HG03354 (cell line): ENCODE measurements at regions not wholly inside any gene's neighbourhood (a gene's known extent, or its start where the extent isn't known, plus 50 kb on each side); places are given as distances from the start of the nearest gene placed in this dataset.
"Not testable (repeated sequence)": the region's sequence is repeated elsewhere in the genome, so short reads cannot be mapped to it uniquely, and the experiment has no call there.

Experiments
- ATAC-seq: cut with Tn5 transposase; IDR thresholded peaks from one replicate; pipeline ENCODE4 v1.9.1; 2021; ENCODE audit warnings: mild to moderate bottlenecking; ENCODE audit not compliant: unreplicated experiment, poor library complexity, severe bottlenecking

- no peak for ATAC-seq
Measured at GRCh38 chr1:172939475-172939874, 111.3 kb downstream of the TNFSF18 start.

GRCh38 chr1:172940174-172940855 is 110.4 kb downstream of the TNFSF18 start:
- no peak for ATAC-seq

DNA sequence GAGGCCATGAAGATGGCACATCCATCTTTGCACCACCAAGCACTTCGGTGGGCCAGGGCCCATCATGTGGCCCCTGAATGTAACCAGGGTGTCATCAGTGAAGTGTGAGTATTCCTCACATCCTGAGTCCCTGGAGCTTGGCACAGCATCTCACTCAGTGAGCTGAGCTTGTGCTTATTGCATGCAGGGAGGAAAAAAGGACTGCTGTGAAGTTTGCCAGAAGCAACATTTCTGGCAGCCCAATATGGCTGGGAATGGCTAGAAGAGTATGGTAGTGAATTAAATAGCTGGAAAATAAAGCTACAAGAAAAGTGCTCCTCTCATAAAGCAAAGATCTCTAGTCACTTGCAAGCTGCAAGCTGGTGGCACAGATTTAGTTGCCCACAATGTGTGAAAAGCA is 109.3 kb downstream of the TNFSF18 start:
- ATAC-seq, result no peak

DNA sequence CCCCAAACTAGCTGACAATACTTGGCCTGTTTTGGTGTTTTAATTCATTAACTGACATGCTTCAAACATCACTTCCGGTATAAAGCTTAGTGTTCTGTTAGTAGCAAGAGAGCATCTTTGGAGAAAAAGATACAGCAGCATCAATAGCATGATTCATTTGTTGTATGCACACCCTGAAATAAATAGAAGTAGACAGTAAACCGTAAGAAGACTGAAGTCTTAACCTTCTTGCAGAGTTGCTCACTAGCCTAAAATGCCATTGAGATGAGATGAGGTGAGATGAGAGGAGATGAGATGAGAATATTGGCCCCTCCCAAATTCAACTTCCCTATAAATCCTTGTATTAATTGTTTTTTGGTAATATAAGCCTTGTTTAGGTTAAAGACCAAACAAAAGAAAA is 108.8 kb downstream of the TNFSF18 start:
- ATAC-seq, result no peak

DNA sequence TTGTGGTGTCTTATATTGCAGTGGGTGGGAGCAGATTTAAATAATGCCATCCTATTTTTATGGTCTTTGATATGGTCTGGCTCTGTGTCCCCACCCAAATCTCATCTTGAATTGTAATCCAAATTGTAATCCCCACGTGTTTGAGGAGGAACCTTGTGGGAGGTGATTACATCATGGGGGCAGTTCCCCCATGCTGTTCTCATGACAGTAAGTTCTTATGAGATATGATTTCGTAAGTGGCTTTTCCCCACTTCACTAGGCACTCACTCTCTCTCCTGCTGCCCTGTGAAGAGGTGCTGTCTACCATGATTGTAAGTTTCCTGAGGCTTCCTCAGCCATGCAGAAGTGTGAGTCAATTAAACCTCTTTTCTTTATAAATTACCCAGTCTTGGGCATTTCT is 107.6 kb downstream of the TNFSF18 start:
- ATAC-seq, result not testable (repeated sequence)

DNA sequence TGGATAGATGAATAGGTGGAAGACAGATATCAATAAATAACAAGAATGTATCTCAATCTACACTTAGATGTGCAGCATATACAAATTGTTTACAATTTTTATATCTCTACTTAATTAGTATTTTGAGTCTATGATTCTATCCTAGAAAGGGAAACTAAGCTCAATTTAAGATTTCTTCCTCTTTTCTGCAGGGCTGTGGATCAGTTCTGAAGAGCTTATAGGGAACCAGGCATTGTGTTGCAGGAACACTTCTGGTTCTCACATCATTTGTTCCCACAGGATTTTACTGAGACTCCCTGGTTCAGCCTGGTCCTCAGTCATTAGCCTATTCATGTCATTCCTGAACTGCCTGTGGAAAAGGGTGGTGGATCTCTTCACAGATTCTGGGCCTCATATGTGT is 105.8 kb downstream of the TNFSF18 start:
- no peak for ATAC-seq

- no peak for ATAC-seq
Measured at GRCh38 chr1:172946814-172947507, 103.8 kb downstream of the TNFSF18 start.

DNA sequence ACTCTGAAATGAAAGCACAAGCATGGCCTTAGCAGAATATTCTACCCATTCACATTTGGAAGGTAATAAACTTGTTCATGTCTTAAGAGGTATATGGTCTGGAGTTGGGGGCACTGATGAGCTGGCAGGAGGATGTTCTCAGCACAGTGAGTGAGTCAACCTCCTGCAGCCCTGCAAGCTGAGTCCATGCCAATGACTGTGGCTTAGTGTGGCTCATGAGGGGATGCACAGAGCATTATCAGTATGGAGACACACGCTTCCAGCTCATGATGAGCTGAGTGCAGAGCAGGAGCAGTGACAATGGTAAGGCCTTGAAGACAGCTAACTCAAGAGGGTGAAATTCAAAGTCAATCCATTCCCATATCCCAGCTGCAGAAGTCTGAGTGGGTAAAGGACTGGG is 102.3 kb downstream of the TNFSF18 start:
- ATAC-seq, result no peak

DNA sequence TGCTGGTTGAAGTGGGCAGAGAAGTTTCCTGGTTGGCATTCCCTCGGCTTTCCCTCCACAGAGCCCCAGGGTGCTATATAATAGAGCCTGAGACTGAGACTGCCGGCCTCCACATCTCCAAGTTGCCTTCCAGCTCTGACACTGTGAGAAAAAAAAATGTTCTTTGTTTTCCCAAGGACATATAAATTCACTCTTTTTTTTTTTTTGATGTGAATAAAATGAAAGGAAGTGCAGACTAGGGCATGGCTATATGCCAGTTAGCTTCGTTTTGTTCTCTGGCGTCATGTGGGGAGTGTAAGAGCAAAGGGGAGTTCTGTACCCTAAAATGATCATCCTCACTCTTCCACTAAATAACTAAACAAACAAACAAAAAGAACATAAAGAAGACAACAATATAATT is 101.6 kb downstream of the TNFSF18 start:
- no peak for ATAC-seq

DNA sequence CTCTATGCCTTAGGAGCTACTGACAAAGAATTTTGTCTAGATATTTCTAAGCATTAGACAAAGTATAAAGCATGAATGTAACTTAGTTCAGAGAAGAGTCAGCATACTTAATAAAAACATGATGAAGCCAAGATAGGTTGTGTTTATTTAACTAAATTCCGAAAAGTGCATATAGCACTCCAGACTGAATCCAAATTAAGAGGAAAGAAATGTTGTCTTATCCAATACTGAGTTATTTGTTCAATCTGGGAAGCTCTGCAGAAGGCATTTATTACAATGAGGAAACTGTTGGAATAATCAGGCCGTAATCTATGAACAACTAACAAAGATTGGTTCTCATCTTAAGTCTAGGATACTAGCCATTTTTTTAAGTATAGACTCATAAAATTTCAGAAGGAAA is 100.2 kb downstream of the TNFSF18 start:
- no peak for ATAC-seq

DNA sequence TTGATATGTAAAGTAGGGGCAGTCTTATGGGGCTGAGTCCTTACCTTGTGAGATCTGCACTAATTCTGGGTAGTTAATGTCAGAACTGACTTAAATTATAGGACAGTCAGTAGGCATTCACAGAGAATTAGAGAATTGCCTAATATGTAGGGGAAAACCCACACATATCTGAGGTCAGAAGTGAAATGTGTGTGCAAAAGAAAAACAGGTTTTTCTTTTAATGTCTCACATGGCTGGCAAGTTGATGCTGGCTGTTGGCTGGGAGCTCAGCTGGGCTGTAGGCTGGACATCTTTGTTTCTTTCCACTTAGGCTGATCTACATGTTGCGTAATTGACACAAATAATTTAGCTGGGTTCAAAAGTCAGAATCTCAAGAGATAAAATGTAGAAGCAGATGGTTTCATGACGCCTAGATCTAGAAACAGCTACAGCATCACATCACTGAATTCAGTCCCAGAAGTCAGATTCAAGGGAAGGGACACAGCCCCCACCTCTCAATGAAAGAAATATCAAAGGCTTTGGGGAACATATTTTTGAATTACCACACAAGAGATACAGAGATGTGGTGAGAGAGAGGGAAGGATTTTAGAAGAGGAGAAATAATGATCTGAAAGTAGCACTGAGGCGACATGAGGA is 98.9 kb downstream of the TNFSF18 start:
- no peak for ATAC-seq

GRCh38 chr1:172952516-172952915 is 98.2 kb downstream of the TNFSF18 start:
- ATAC-seq, result no peak

DNA sequence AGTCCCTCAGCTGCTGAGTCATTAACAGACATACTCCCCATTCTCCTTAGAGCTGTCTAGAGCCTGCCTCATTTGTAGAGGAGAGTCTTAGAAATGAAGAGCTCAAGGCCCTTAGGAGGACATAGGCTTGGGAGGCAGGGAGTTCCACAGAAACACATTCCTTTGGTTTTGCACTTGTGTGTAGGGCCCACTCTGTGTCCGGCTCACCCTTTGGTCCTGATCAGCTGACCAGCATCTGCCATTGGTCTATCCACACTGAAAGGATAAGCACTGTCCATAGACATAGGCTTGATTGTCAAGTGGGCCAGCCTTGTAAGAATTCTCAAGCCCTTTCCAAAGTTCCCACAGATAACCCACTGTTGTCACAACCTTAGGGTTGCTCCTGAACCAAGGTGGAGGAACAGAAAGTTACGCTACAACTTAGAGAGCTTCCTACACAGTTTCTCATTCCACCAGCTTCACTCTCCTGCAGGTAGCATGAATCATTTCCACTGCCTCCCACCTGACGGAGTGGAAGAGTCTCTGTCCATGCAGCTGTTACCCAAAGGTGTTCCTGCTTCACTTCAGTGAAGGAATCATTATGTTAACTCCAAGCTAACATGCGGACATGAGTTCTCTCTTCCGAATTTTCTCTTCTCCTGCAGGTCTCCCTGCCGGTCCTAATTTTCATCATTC is 96.1 kb downstream of the TNFSF18 start:
- ATAC-seq, result no peak

GRCh38 chr1:172955161-172955815 is 95.5 kb downstream of the TNFSF18 start:
- no peak for ATAC-seq

GRCh38 chr1:172956871-172957270 is 93.9 kb downstream of the TNFSF18 start:
- no peak for ATAC-seq

GRCh38 chr1:172957491-172957890 is 93.2 kb downstream of the TNFSF18 start:
- no peak for ATAC-seq

GRCh38 chr1:172959571-172959970 is 91.2 kb downstream of the TNFSF18 start:
- no peak for ATAC-seq

DNA sequence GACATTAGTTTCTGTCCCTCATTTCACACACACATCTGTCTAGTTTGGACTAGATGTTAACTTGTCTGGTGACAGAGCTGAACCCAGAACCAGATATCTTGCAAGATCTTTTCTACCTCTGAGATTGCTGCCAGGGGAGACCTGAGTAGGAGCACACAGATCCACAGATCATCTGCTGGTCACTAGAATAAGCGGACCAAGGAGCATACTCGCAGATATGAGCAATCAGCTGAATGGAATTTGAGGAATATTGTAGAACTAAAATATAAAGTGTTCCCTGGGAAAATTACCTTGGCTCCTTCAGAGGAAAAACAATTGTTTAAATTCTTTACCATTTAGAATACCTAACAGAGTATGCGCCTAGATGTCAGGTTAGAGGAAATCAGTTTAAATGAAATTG is 90.7 kb downstream of the TNFSF18 start:
- no peak for ATAC-seq

DNA sequence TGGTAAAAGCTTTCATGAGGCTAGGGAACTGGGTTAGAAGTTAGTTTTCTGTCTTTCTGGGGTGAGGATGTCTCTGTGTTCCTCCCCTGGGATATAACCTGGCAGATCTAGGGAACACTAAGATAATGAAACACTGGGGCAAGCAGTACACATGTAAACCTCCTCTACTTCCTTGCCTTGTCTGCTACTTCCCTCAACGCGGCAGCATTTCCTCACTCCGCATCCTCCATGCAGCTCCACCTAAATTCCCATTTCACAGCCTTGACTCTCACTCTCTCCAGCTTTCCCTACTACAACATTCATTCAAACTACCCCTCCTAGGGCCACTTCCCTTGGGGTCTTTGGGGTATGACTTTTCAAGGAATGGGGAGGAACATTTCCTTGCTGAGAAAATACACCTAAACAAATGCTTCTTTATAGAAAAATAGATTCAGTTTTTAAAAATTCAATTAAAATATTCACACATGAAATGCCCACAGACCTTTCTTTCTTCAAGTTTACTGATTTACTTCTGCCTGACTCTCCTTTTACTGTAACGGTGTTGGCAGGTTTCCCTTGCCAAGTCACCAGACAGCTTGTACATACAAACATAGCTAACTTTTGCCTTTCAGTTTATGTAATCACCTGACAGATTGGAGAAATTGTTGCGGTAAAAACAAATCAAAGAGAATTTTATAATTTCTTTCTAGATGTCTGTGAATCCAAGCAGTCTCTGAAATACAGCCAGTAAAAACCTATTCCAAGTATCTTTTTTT is 90.1 kb downstream of the TNFSF18 start:
- ATAC-seq, result no peak
